HepG2 (cell line): ENCODE measurements at regions not wholly inside any gene's neighbourhood (a gene's known extent, or its start where the extent isn't known, plus 50 kb on each side); places are given as distances from the start of the nearest gene placed in this dataset.

Experiments used
- CHD4 ChIP-seq: fragments of 200-600 bp; sonication (generic); IDR thresholded peaks from 2 replicates; pipeline ENCODE4 v1.7.0; 2017; ENCODE audit warnings: mild to moderate bottlenecking, low read length, borderline replicate concordance
- DPF2 ChIP-seq: sonication (generic); formaldehyde crosslinking; IDR thresholded peaks from 2 replicates; pipeline ENCODE4 v1.4.0; 2020; ENCODE audit warnings: mild to moderate bottlenecking, low read depth, missing genetic modification reagents, borderline replicate concordance
- HES4 ChIP-seq: sonication (generic); formaldehyde crosslinking; IDR thresholded peaks from 2 replicates; pipeline ENCODE4 v1.9.0; 2021; ENCODE audit warnings: mild to moderate bottlenecking, missing genetic modification reagents, borderline replicate concordance
- HIVEP1 ChIP-seq: sonication (generic); formaldehyde crosslinking; IDR thresholded peaks from 2 replicates; pipeline ENCODE4 v1.4.0; 2020; ENCODE audit warnings: mild to moderate bottlenecking, missing genetic modification reagents
- MXI1 ChIP-seq: IDR thresholded peaks from 3 replicates; pipeline ENCODE4 v1.6.1; 2012; ENCODE audit warnings: low read depth, low read length, inconsistent platforms, borderline replicate concordance
- NCOA5 ChIP-seq: sonication (generic); formaldehyde crosslinking; IDR thresholded peaks from 2 replicates; pipeline ENCODE4 v1.4.0; 2020; ENCODE audit warnings: missing genetic modification reagents
- NFE2 ChIP-seq: sonication (generic); formaldehyde crosslinking; IDR thresholded peaks from 2 replicates; pipeline ENCODE4 v1.4.0; 2020; ENCODE audit warnings: missing genetic modification reagents
- PRMT3 ChIP-seq: sonication (generic); formaldehyde crosslinking; IDR thresholded peaks from 2 replicates; pipeline ENCODE4 v1.8.1; 2022; ENCODE audit warnings: low read depth, mild to moderate bottlenecking, moderate library complexity, missing genetic modification reagents, borderline replicate concordance
- REXO4 ChIP-seq: sonication (generic); formaldehyde crosslinking; IDR thresholded peaks from 2 replicates; pipeline ENCODE4 v1.8.0; 2022; ENCODE audit warnings: missing genetic modification reagents, mild to moderate bottlenecking, borderline replicate concordance
- TAF15 ChIP-seq: fragments of 200-400 bp; formaldehyde crosslinking; IDR thresholded peaks from one replicate; pipeline ENCODE4 v1.6.1; 2018; ENCODE audit warnings: mild to moderate bottlenecking, low read depth, low read length; ENCODE audit not compliant: poor library complexity, severe bottlenecking
- ZNF382 ChIP-seq: sonication (generic); formaldehyde crosslinking; IDR thresholded peaks from 2 replicates; pipeline ENCODE4 v1.5.0; 2020; ENCODE audit warnings: missing genetic modification reagents, mild to moderate bottlenecking, borderline replicate concordance
- ZNF607 ChIP-seq: sonication (generic); formaldehyde crosslinking; IDR thresholded peaks from 2 replicates; pipeline ENCODE4 v1.5.1; 2020; ENCODE audit warnings: missing genetic modification reagents, mild to moderate bottlenecking, borderline replicate concordance
- TF ChIP-seq, protein P1 (sequence below): sonication (generic); formaldehyde crosslinking; IDR thresholded peaks from 2 replicates; pipeline ENCODE4 v1.4.0; 2020; ENCODE audit warnings: mild to moderate bottlenecking, missing genetic modification reagents, borderline replicate concordance
- TF ChIP-seq, protein P2 (sequence below): sonication (generic); formaldehyde crosslinking; IDR thresholded peaks from 2 replicates; pipeline ENCODE4 v1.4.0; 2020; ENCODE audit warnings: low read depth, missing genetic modification reagents
- TF ChIP-seq, protein P3 (sequence below): sonication (generic); formaldehyde crosslinking; IDR thresholded peaks from 2 replicates; pipeline ENCODE4 v1.5.0; 2020; ENCODE audit warnings: missing genetic modification reagents

DNA sequence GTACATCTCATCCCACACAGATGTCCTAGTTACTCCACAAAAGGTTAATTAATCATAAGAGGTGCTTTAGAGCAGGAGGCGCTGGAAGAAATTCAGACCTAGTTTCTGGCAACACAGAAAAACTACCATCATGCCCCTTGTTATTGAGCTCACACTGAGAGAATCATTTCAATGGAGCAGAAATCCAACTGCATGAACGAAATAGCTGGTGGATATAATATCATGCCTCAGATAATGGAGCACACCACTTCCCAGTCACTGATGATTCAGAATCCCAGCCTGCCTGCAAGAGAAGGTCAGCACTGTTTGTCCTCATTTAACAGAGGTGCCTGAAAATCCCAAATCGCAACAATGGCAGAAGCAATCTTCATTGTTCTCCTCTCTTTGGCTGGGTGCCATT, 125.8 kb upstream of the CREB1 start (continued):
- TF ChIP-seq, protein P1, sequence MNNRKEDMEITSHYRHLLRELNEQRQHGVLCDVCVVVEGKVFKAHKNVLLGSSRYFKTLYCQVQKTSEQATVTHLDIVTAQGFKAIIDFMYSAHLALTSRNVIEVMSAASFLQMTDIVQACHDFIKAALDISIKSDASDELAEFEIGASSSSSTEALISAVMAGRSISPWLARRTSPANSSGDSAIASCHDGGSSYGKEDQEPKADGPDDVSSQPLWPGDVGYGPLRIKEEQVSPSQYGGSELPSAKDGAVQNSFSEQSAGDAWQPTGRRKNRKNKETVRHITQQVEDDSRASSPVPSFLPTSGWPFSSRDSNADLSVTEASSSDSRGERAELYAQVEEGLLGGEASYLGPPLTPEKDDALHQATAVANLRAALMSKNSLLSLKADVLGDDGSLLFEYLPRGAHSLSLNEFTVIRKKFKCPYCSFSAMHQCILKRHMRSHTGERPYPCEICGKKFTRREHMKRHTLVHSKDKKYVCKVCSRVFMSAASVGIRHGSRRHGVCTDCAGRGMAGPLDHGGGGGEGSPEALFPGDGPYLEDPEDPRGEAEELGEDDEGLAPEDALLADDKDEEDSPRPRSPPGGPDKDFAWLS (CRISPR knock-in tag) = no peak
- TF ChIP-seq DPF2 (CRISPR knock-in tag) = no peak
- no peak for TF ChIP-seq NCOA5 (CRISPR knock-in tag)
- no peak for TF ChIP-seq ZNF382 (CRISPR knock-in tag)
- TF ChIP-seq MXI1 = no peak
- no peak for TF ChIP-seq NFE2 (CRISPR knock-in tag)
- TF ChIP-seq PRMT3 (CRISPR knock-in tag) = no peak
- no peak for TF ChIP-seq CHD4
- TF ChIP-seq HIVEP1 (CRISPR knock-in tag) = no peak
- TF ChIP-seq ZNF607 (CRISPR knock-in tag) = no peak
- TF ChIP-seq TAF15 = no peak
- no peak for TF ChIP-seq REXO4 (CRISPR knock-in tag)
- TF ChIP-seq, protein P2, sequence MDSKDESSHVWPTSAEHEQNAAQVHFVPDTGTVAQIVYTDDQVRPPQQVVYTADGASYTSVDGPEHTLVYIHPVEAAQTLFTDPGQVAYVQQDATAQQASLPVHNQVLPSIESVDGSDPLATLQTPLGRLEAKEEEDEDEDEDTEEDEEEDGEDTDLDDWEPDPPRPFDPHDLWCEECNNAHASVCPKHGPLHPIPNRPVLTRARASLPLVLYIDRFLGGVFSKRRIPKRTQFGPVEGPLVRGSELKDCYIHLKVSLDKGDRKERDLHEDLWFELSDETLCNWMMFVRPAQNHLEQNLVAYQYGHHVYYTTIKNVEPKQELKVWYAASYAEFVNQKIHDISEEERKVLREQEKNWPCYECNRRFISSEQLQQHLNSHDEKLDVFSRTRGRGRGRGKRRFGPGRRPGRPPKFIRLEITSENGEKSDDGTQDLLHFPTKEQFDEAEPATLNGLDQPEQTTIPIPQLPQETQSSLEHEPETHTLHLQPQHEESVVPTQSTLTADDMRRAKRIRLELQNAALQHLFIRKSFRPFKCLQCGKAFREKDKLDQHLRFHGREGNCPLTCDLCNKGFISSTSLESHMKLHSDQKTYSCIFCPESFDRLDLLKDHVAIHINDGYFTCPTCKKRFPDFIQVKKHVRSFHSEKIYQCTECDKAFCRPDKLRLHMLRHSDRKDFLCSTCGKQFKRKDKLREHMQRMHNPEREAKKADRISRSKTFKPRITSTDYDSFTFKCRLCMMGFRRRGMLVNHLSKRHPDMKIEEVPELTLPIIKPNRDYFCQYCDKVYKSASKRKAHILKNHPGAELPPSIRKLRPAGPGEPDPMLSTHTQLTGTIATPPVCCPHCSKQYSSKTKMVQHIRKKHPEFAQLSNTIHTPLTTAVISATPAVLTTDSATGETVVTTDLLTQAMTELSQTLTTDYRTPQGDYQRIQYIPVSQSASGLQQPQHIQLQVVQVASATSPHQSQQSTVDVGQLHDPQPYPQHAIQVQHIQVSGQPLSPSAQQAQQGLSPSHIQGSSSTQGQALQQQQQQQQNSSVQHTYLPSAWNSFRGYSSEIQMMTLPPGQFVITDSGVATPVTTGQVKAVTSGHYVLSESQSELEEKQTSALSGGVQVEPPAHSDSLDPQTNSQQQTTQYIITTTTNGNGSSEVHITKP = no peak
- TF ChIP-seq HES4 = no peak
- TF ChIP-seq, protein P3, sequence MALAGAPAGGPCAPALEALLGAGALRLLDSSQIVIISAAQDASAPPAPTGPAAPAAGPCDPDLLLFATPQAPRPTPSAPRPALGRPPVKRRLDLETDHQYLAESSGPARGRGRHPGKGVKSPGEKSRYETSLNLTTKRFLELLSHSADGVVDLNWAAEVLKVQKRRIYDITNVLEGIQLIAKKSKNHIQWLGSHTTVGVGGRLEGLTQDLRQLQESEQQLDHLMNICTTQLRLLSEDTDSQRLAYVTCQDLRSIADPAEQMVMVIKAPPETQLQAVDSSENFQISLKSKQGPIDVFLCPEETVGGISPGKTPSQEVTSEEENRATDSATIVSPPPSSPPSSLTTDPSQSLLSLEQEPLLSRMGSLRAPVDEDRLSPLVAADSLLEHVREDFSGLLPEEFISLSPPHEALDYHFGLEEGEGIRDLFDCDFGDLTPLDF (CRISPR knock-in tag) = no peak
